WTC11 (cell line): ENCODE measurements at regions not wholly inside any gene's neighbourhood (a gene's known extent, or its start where the extent isn't known, plus 50 kb on each side); places are given as distances from the start of the nearest gene placed in this dataset.

Experiments used
- CTCF ChIP-seq: fragments of 200-600 bp; IDR thresholded peaks from 2 replicates; pipeline ENCODE4 v1.8.0; 2022; ENCODE audit warnings: antibody characterized with exemption
- ELF4 ChIP-seq: sonication (generic); formaldehyde crosslinking; IDR thresholded peaks from 2 replicates; pipeline ENCODE4 v1.8.1; 2022; ENCODE audit warnings: low read depth, mild to moderate bottlenecking, moderate library complexity, missing genetic modification reagents
- FOXJ3 ChIP-seq: sonication (generic); formaldehyde crosslinking; IDR thresholded peaks from 2 replicates; pipeline ENCODE4 v1.9.0; 2021; ENCODE audit warnings: missing genetic modification reagents, mild to moderate bottlenecking, borderline replicate concordance
- JUN ChIP-seq: sonication (generic); formaldehyde crosslinking; IDR thresholded peaks from 2 replicates; pipeline ENCODE4 v1.8.0; 2023; ENCODE audit warnings: mild to moderate bottlenecking, missing genetic modification reagents
- KAT7 ChIP-seq: sonication (generic); formaldehyde crosslinking; IDR thresholded peaks from 2 replicates; pipeline ENCODE4 v1.8.1; 2023; ENCODE audit warnings: missing genetic modification reagents, mild to moderate bottlenecking, borderline replicate concordance
- NR2C2 ChIP-seq: sonication (generic); formaldehyde crosslinking; IDR thresholded peaks from 2 replicates; pipeline ENCODE4 v1.8.0; 2022; ENCODE audit warnings: mild to moderate bottlenecking, missing genetic modification reagents
- RELA ChIP-seq: sonication (generic); formaldehyde crosslinking; IDR thresholded peaks from 2 replicates; pipeline ENCODE4 v1.8.1; 2022; ENCODE audit warnings: missing genetic modification reagents, mild to moderate bottlenecking, borderline replicate concordance

GRCh38 chr6:37105148-37106050 lies 64.6 kb upstream of the PIM1 start:
- TF ChIP-seq CTCF (no peak), JUN (CRISPR knock-in tag) (no peak), FOXJ3 (no peak), KAT7 (no peak), NR2C2 (no peak), RELA (CRISPR knock-in tag) (no peak), ELF4 (CRISPR knock-in tag) (no peak)
